ENCODE measurements at regions not wholly inside any gene's neighbourhood (a gene's known extent, or its start where the extent isn't known, plus 50 kb on each side); places are given as distances from the start of the nearest gene placed in this dataset.

DNA sequence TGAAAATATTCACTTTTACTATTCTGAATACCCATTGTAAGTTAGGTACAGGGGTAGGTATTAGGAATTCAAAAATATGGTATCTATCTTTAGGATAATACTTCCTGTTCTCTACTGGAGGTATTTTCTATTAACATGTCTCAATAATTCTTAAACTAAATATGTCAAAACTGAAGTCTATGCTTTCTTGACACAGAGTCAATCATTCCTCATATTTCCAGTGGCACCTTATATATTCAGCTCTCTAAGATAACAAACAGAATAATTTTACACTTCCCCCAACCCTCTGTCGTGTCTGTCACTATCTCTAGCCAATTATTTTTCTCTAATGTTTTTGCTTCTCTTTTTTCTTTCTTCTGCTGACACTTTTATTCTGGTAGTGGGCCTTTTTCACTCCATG lies 138.9 kb downstream of the TMEM26 start:
- TF ChIP-seq, protein P1, sequence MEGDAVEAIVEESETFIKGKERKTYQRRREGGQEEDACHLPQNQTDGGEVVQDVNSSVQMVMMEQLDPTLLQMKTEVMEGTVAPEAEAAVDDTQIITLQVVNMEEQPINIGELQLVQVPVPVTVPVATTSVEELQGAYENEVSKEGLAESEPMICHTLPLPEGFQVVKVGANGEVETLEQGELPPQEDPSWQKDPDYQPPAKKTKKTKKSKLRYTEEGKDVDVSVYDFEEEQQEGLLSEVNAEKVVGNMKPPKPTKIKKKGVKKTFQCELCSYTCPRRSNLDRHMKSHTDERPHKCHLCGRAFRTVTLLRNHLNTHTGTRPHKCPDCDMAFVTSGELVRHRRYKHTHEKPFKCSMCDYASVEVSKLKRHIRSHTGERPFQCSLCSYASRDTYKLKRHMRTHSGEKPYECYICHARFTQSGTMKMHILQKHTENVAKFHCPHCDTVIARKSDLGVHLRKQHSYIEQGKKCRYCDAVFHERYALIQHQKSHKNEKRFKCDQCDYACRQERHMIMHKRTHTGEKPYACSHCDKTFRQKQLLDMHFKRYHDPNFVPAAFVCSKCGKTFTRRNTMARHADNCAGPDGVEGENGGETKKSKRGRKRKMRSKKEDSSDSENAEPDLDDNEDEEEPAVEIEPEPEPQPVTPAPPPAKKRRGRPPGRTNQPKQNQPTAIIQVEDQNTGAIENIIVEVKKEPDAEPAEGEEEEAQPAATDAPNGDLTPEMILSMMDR (conservative IDR thresholded peaks at IDR 0.05; ENCODE audit: low read depth), result no peak
- ChIA-PET CTCF (no interaction called here), POLR2A (ENCODE audit: low non-redundant PET) (no interaction called here)

DNA sequence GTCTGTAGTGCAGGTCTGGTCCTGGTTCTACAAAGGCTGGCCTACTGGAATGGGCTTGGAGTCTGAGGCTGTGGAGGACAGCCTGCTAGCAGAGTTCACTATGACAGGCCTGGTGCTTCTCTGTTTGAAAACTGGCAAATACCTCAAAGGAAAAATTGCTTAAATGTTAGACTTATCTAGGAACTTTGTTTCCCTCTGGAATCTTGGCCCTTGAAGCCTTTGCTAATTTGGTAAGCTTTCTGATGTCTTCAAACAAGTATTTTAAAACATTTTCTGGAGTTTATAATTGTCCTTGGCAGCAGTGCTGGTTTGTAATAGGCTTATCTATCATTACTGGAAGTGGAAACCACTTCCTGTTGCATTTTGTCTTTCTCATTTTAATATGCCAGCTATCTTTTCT lies 139.7 kb downstream of the TMEM26 start:
- ChIA-PET POLR2A (ENCODE audit: low non-redundant PET) (no interaction called here), CTCF (no interaction called here)
- DNase-seq (ENCODE audit: low spot score), result no peak
- TF ChIP-seq, protein P1 (conservative IDR thresholded peaks at IDR 0.05; ENCODE audit: low read depth), result no peak
- no peak overlapping the region for H3K27ac ChIP-seq

More for the DNA sequence above, 138.9 kb downstream of the TMEM26 start:
- DNase-seq (ENCODE audit: low spot score), result no peak
- no peak overlapping the region for H3K27ac ChIP-seq

GRCh38 chr10:61304746-61305145 lies 148.4 kb downstream of the TMEM26 start:
- ChIA-PET CTCF (no interaction called here), POLR2A (ENCODE audit: low non-redundant PET) (no interaction called here)
- H3K27ac ChIP-seq, result no peak overlapping the region
- no peak for DNase-seq (ENCODE audit: low spot score)
- TF ChIP-seq, protein P1 (conservative IDR thresholded peaks at IDR 0.05; ENCODE audit: low read depth), result no peak

DNA sequence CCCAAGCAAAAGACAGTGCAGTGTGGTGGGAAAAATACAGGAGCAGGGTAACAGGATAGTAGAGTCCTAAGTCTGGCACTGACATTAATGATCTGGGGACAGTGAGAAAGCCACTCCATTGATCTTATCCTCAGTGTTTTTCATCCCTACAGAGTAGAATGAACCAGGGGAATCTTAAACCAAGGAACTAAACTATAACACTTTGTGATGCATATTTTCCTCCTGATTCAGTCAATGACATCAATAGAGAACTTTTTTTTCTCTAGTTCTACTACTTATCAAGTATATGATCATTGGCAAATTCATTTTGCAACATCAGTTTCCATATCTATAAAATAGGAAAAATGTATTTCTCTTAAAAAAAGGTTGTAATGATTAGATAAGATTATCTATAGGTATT lies 151.1 kb downstream of the TMEM26 start:
- H3K27ac ChIP-seq, result no peak overlapping the region
- CTCF ChIA-PET, result no interaction called here
- TF ChIP-seq, protein P1 (conservative IDR thresholded peaks at IDR 0.05; ENCODE audit: low read depth), result no peak
- DNase-seq (ENCODE audit: low spot score), result no peak
- POLR2A ChIA-PET (ENCODE audit: low non-redundant PET), result no interaction called here

DNA sequence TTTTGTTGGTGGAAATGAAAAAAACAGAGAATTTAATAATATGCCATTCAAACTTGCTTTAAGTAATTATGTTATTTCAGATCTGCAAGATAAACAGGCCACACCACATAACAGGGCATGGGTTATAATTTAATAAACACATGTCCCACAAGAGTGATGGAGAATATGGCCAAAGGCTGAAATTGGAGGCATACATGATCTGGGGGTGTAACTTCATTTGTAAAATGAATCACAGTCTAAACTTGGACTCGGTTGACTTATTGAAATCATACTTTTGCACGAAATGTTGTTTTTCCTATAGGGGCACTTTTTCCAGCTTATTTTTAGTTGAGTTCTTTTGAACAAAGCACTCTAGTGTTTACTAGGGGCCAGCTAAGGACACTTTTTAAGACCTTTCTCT lies 151.6 kb downstream of the TMEM26 start:
- CTCF ChIA-PET, result no interaction called here
- POLR2A ChIA-PET (ENCODE audit: low non-redundant PET), result no interaction called here

DNA sequence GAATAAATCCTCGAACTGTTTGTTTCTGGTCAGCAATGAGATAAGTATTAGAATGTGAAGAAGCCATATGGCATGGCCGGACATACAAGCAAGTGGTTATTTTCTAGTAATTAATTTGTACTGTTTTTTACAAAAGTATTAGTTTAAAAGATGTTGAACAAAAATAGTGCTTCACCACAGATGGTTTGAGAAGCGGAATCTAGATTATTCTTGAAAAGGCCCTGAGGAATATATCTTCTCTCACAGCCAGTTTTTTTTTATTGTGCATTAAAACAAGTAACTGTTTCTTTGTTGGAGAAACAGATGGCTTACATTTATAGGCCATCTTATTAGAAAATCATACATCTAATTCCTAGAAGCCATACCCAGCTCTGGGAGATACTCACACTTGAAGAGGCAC lies 153.3 kb downstream of the TMEM26 start:
- POLR2A ChIA-PET (ENCODE audit: low non-redundant PET), result no interaction called here
- no peak for DNase-seq (ENCODE audit: low spot score)
- H3K27ac ChIP-seq, result no peak overlapping the region
- CTCF ChIA-PET, result interaction anchor here (0.6 kb wide), 1 partner anchor 1119 kb away, joined by 4 read pairs; no protein-coding TSS in a partner anchor
- TF ChIP-seq, protein P1 (conservative IDR thresholded peaks at IDR 0.05; ENCODE audit: low read depth), result no peak

More for the DNA sequence above, 151.6 kb downstream of the TMEM26 start:
- TF ChIP-seq, protein P1 (conservative IDR thresholded peaks at IDR 0.05; ENCODE audit: low read depth), result no peak
- no peak overlapping the region for H3K27ac ChIP-seq
- no peak for DNase-seq (ENCODE audit: low spot score)

DNA sequence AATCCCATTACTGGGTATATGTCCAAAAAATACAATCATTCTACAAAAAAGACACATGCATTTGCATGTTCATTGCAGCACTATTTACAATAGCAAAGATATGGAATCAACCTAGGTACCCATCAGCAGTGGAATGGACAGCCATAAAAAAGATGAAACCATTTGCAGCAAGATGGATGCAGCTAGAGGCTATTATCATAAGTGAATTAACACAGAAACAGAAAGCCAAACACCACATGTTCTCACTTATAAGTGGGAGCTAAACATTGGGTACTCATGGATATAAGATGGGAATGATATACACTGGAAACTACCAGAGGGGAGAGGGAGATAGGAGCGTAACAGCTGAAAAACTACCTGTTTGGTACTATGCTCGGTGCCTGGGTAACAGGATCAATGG lies 154.0 kb downstream of the TMEM26 start:
- TF ChIP-seq, protein P1 (conservative IDR thresholded peaks at IDR 0.05; ENCODE audit: low read depth), result no peak
- ChIA-PET CTCF (interaction anchor here (0.9 kb wide), 1 partner anchor 337 kb away, joined by 3 read pairs; no protein-coding TSS in a partner anchor), POLR2A (ENCODE audit: low non-redundant PET) (no interaction called here)
- no peak overlapping the region for H3K27ac ChIP-seq
- no peak for DNase-seq (ENCODE audit: low spot score)

Data from RWPE1 (cell line).